ENCODE measurements at regions not wholly inside any gene's neighbourhood (a gene's known extent, or its start where the extent isn't known, plus 50 kb on each side); places are given as distances from the start of the nearest gene placed in this dataset.

- CTCF ChIA-PET = no interaction called here
- Mint-ChIP-seq H3K27ac (ENCODE audit: unreplicated experiment) (no peak overlapping the region), H3K9me3 (ENCODE audit: low read depth, unreplicated experiment) (no peaks in the 10 kb centered on the region), H3K4me3 (ENCODE audit: low read depth, unreplicated experiment) (no peak overlapping the region), H3K4me1 (ENCODE audit: low read depth, unreplicated experiment) (peaks cover 13% of the 10 kb centered on the region), H3K36me3 (ENCODE audit: insufficient read depth, unreplicated experiment) (no peaks in the 10 kb centered on the region), H3K27me3 (ENCODE audit: unreplicated experiment) (no peaks in the 10 kb centered on the region)
- intact Hi-C loops (cut with micrococcal nuclease; ENCODE audit: unreplicated experiment) = loop anchor here (10.0 kb wide), 1 partner anchor 268 kb away; no protein-coding TSS in a partner anchor
- no peak for TF ChIP-seq CTCF (IDR thresholded peaks at IDR 0.05; ENCODE audit: unreplicated experiment)
- BruUV-seq (replicated peaks) = no TSS peak
- DNase-seq = no peak
These were observed 106.1 kb downstream of the TNFAIP3 start for GRCh38 chr6:137973201-137973600.

GRCh38 chr6:137975188-137975940 lies 108.3 kb downstream of the TNFAIP3 start:
- no peak overlapping the region for H3K27ac Mint-ChIP-seq (ENCODE audit: unreplicated experiment)
- CTCF ChIA-PET = interaction anchor here (0.9 kb wide), 1 partner anchor 30 kb away, joined by 3 read pairs; no protein-coding TSS in a partner anchor
- no peak overlapping the region for H3K4me3 Mint-ChIP-seq (ENCODE audit: low read depth, unreplicated experiment)
- no peak for DNase-seq
- H3K4me1 Mint-ChIP-seq (ENCODE audit: low read depth, unreplicated experiment) = peaks cover 8% of the 10 kb centered on the region
- TF ChIP-seq CTCF (IDR thresholded peaks at IDR 0.05; ENCODE audit: unreplicated experiment) = no peak
- BruUV-seq (replicated peaks) = no TSS peak
- no peaks in the 10 kb centered on the region for H3K9me3 Mint-ChIP-seq (ENCODE audit: low read depth, unreplicated experiment)
- H3K36me3 Mint-ChIP-seq (ENCODE audit: insufficient read depth, unreplicated experiment) = no peaks in the 10 kb centered on the region
- H3K27me3 Mint-ChIP-seq (ENCODE audit: unreplicated experiment) = no peaks in the 10 kb centered on the region
- intact Hi-C loops (cut with micrococcal nuclease; ENCODE audit: unreplicated experiment) = loop anchor here (10.0 kb wide), 1 partner anchor 271 kb away; no protein-coding TSS in a partner anchor

- H3K27me3 Mint-ChIP-seq (ENCODE audit: unreplicated experiment) = no peaks in the 10 kb centered on the region
- BruUV-seq (replicated peaks) = no TSS peak
- CTCF ChIA-PET = no interaction called here
- no peaks in the 10 kb centered on the region for H3K36me3 Mint-ChIP-seq (ENCODE audit: insufficient read depth, unreplicated experiment)
- TF ChIP-seq CTCF (IDR thresholded peaks at IDR 0.05; ENCODE audit: unreplicated experiment) = no peak
- H3K9me3 Mint-ChIP-seq (ENCODE audit: low read depth, unreplicated experiment) = no peaks in the 10 kb centered on the region
- peaks cover 8% of the 10 kb centered on the region for H3K4me1 Mint-ChIP-seq (ENCODE audit: low read depth, unreplicated experiment)
- DNase-seq = no peak
- H3K4me3 Mint-ChIP-seq (ENCODE audit: low read depth, unreplicated experiment) = no peak overlapping the region
- intact Hi-C loops (cut with micrococcal nuclease; ENCODE audit: unreplicated experiment) = loop anchor here (10.0 kb wide), 1 partner anchor 272 kb away; no protein-coding TSS in a partner anchor
- H3K27ac Mint-ChIP-seq (ENCODE audit: unreplicated experiment) = no peak overlapping the region
These were observed 109.4 kb downstream of the TNFAIP3 start for GRCh38 chr6:137976430-137976829.

GRCh38 chr6:137977206-137977605 lies 110.1 kb downstream of the TNFAIP3 start:
- Mint-ChIP-seq H3K27ac (ENCODE audit: unreplicated experiment) (no peak overlapping the region), H3K4me3 (ENCODE audit: low read depth, unreplicated experiment) (no peak overlapping the region), H3K9me3 (ENCODE audit: low read depth, unreplicated experiment) (no peaks in the 10 kb centered on the region), H3K27me3 (ENCODE audit: unreplicated experiment) (no peaks in the 10 kb centered on the region), H3K4me1 (ENCODE audit: low read depth, unreplicated experiment) (peaks cover 8% of the 10 kb centered on the region), H3K36me3 (ENCODE audit: insufficient read depth, unreplicated experiment) (no peaks in the 10 kb centered on the region)
- TF ChIP-seq CTCF (IDR thresholded peaks at IDR 0.05; ENCODE audit: unreplicated experiment) = no peak
- CTCF ChIA-PET = no interaction called here
- BruUV-seq (replicated peaks) = no TSS peak
- intact Hi-C loops (cut with micrococcal nuclease; ENCODE audit: unreplicated experiment) = loop anchor here (10.0 kb wide), 1 partner anchor 272 kb away; no protein-coding TSS in a partner anchor
- DNase-seq = no peak

Data from Calu3 (cell line).